ENCODE measurements at regions not wholly inside any gene's neighbourhood (a gene's known extent, or its start where the extent isn't known, plus 50 kb on each side); places are given as distances from the start of the nearest gene placed in this dataset.

GRCh38 chr4:56149591-56149990 lies 200.8 kb downstream of the CEP135 start:
- 79% methylated on average over 2 of the region's 2 CpGs for WGBS (ENCODE audit: low lambda C conversion rate, missing lambda C conversion rate)
- no peaks in the 10 kb centered on the region for H3K27me3 ChIP-seq
- TF ChIP-seq CTCF (IDR thresholded peaks at IDR 0.05; ENCODE audit: poor library complexity) = no peak
- no peak for TF ChIP-seq EZH2 (IDR thresholded peaks at IDR 0.05; ENCODE audit: borderline replicate concordance)
- TF ChIP-seq EZH2phosphoT487 (IDR thresholded peaks at IDR 0.05; ENCODE audit: low read depth, severe bottlenecking, unreplicated experiment) = no peak

GRCh38 chr4:56148428-56148827 lies 199.7 kb downstream of the CEP135 start:
- H3K27me3 ChIP-seq = no peaks in the 10 kb centered on the region
- WGBS (ENCODE audit: low lambda C conversion rate, missing lambda C conversion rate) = 100% methylated on average over 2 of the region's 2 CpGs
- H4K20me1 ChIP-seq (ENCODE audit: insufficient read depth, poor library complexity, severe bottlenecking) = no peaks in the 10 kb centered on the region
- no peak overlapping the region for H3K4me2 ChIP-seq
- peaks cover 25% of the 10 kb centered on the region for H3K79me2 ChIP-seq
- no peak overlapping the region for H2AFZ ChIP-seq
- no peaks in the 10 kb centered on the region for H3K4me1 ChIP-seq (ENCODE audit: insufficient read depth)
- DNase-seq (ENCODE audit: low spot score) = no peak
- no peaks in the 10 kb centered on the region for H3K9me3 ChIP-seq (ENCODE audit: low read depth)
- no peak overlapping the region for H3K27ac ChIP-seq
- TF ChIP-seq EZH2phosphoT487 (IDR thresholded peaks at IDR 0.05; ENCODE audit: low read depth, severe bottlenecking, unreplicated experiment) = no peak
- TF ChIP-seq CTCF (IDR thresholded peaks at IDR 0.05; ENCODE audit: poor library complexity) = no peak
- TF ChIP-seq EZH2 (IDR thresholded peaks at IDR 0.05; ENCODE audit: borderline replicate concordance) = no peak
- no peak overlapping the region for H3K4me3 ChIP-seq
- H3K9me2 ChIP-seq (replicated peaks; ENCODE audit: insufficient read depth) = no peaks in the 10 kb centered on the region
- H3K36me3 ChIP-seq (replicated peaks; ENCODE audit: insufficient read depth, low read depth) = no peaks in the 10 kb centered on the region

More at GRCh38 chr4:56149591-56149990, 200.8 kb downstream of the CEP135 start:
- Histone ChIP-seq H3K9me2 (replicated peaks; ENCODE audit: insufficient read depth) (no peaks in the 10 kb centered on the region), H3K36me3 (replicated peaks; ENCODE audit: insufficient read depth, low read depth) (no peaks in the 10 kb centered on the region), H3K4me2 (no peak overlapping the region), H3K27ac (no peak overlapping the region), H4K20me1 (ENCODE audit: insufficient read depth, poor library complexity, severe bottlenecking) (no peaks in the 10 kb centered on the region), H2AFZ (no peak overlapping the region), H3K79me2 (peaks cover 29% of the 10 kb centered on the region), H3K9me3 (ENCODE audit: low read depth) (no peaks in the 10 kb centered on the region), H3K4me1 (ENCODE audit: insufficient read depth) (no peaks in the 10 kb centered on the region), H3K4me3 (no peak overlapping the region)
- no peak for DNase-seq (ENCODE audit: low spot score)

- no peak overlapping the region for H3K4me2 ChIP-seq
- TF ChIP-seq EZH2phosphoT487 (IDR thresholded peaks at IDR 0.05; ENCODE audit: low read depth, severe bottlenecking, unreplicated experiment) (no peak), EZH2 (IDR thresholded peaks at IDR 0.05; ENCODE audit: borderline replicate concordance) (no peak), CTCF (IDR thresholded peaks at IDR 0.05; ENCODE audit: poor library complexity) (no peak)
- H3K79me2 ChIP-seq = peaks cover 25% of the 10 kb centered on the region
- H3K27me3 ChIP-seq = no peaks in the 10 kb centered on the region
- no peaks in the 10 kb centered on the region for H3K4me1 ChIP-seq (ENCODE audit: insufficient read depth)
- DNase-seq (ENCODE audit: low spot score) = no peak
- H3K4me3 ChIP-seq = no peak overlapping the region
- H3K9me3 ChIP-seq (ENCODE audit: low read depth) = no peaks in the 10 kb centered on the region
- no peak overlapping the region for H3K27ac ChIP-seq
- H3K36me3 ChIP-seq (replicated peaks; ENCODE audit: insufficient read depth, low read depth) = no peaks in the 10 kb centered on the region
- H3K9me2 ChIP-seq (replicated peaks; ENCODE audit: insufficient read depth) = no peaks in the 10 kb centered on the region
- H4K20me1 ChIP-seq (ENCODE audit: insufficient read depth, poor library complexity, severe bottlenecking) = no peaks in the 10 kb centered on the region
- no peak overlapping the region for H2AFZ ChIP-seq
Measured at GRCh38 chr4:56147371-56147770, 198.6 kb downstream of the CEP135 start.

GRCh38 chr4:56146956-56147355 lies 198.2 kb downstream of the CEP135 start:
- WGBS (ENCODE audit: low lambda C conversion rate, missing lambda C conversion rate) = 58% methylated on average over 9 of the region's 9 CpGs
- Histone ChIP-seq H3K4me2 (no peak overlapping the region), H3K27me3 (no peaks in the 10 kb centered on the region), H3K9me3 (ENCODE audit: low read depth) (no peaks in the 10 kb centered on the region), H3K4me3 (no peak overlapping the region), H4K20me1 (ENCODE audit: insufficient read depth, poor library complexity, severe bottlenecking) (no peaks in the 10 kb centered on the region), H3K9me2 (replicated peaks; ENCODE audit: insufficient read depth) (no peaks in the 10 kb centered on the region), H3K4me1 (ENCODE audit: insufficient read depth) (no peaks in the 10 kb centered on the region), H3K36me3 (replicated peaks; ENCODE audit: insufficient read depth, low read depth) (no peaks in the 10 kb centered on the region), H2AFZ (no peak overlapping the region), H3K79me2 (peaks cover 25% of the 10 kb centered on the region), H3K27ac (no peak overlapping the region)
- no peak for TF ChIP-seq EZH2 (IDR thresholded peaks at IDR 0.05; ENCODE audit: borderline replicate concordance)
- no peak for TF ChIP-seq CTCF (IDR thresholded peaks at IDR 0.05; ENCODE audit: poor library complexity)
- no peak for TF ChIP-seq EZH2phosphoT487 (IDR thresholded peaks at IDR 0.05; ENCODE audit: low read depth, severe bottlenecking, unreplicated experiment)
- DNase-seq (ENCODE audit: low spot score) = no peak
